ENCODE measurements at regions not wholly inside any gene's neighbourhood (a gene's known extent, or its start where the extent isn't known, plus 50 kb on each side); places are given as distances from the start of the nearest gene placed in this dataset.

DNA sequence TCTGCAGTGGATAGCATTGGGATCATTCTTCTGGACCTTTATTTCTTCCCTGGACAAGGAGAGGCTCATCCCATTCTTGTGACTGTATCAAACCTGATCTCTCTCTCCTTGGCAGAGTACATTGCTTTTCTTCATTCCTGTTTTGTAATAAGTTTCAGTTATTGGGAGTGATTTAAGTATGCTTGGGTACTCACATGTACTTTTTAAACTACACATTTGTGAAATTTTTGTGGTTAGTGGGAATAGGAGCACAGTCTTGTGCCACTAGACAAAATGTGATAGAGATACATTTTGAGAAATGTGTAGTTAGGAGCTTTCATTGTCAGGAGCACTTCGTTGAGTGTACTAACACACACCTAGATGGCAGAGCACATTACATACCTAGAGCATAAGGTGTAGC lies 262.6 kb downstream of the C3orf38 start:
- H3K27ac ChIP-seq (replicated peaks) = no peak overlapping the region
- no peaks in the 10 kb centered on the region for H3K27me3 ChIP-seq (ENCODE audit: insufficient read depth, poor library complexity, severe bottlenecking)
- no peak for DNase-seq (ENCODE audit: low read depth in 1 of 2, low spot score in 1 of 2)
- TF ChIP-seq, protein P1, sequence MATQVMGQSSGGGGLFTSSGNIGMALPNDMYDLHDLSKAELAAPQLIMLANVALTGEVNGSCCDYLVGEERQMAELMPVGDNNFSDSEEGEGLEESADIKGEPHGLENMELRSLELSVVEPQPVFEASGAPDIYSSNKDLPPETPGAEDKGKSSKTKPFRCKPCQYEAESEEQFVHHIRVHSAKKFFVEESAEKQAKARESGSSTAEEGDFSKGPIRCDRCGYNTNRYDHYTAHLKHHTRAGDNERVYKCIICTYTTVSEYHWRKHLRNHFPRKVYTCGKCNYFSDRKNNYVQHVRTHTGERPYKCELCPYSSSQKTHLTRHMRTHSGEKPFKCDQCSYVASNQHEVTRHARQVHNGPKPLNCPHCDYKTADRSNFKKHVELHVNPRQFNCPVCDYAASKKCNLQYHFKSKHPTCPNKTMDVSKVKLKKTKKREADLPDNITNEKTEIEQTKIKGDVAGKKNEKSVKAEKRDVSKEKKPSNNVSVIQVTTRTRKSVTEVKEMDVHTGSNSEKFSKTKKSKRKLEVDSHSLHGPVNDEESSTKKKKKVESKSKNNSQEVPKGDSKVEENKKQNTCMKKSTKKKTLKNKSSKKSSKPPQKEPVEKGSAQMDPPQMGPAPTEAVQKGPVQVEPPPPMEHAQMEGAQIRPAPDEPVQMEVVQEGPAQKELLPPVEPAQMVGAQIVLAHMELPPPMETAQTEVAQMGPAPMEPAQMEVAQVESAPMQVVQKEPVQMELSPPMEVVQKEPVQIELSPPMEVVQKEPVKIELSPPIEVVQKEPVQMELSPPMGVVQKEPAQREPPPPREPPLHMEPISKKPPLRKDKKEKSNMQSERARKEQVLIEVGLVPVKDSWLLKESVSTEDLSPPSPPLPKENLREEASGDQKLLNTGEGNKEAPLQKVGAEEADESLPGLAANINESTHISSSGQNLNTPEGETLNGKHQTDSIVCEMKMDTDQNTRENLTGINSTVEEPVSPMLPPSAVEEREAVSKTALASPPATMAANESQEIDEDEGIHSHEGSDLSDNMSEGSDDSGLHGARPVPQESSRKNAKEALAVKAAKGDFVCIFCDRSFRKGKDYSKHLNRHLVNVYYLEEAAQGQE (IDR thresholded peaks at IDR 0.05; ENCODE audit: insufficient replicate concordance, low read depth) = no peak
- TF ChIP-seq SPI1 (IDR thresholded peaks at IDR 0.05; ENCODE audit: borderline replicate concordance, low read depth) (no peak), POLR2AphosphoS5 (IDR thresholded peaks at IDR 0.05; ENCODE audit: low read depth) (no peak), GABPA (IDR thresholded peaks at IDR 0.05; ENCODE audit: low read depth) (no peak)
- TF ChIP-seq, protein P2, sequence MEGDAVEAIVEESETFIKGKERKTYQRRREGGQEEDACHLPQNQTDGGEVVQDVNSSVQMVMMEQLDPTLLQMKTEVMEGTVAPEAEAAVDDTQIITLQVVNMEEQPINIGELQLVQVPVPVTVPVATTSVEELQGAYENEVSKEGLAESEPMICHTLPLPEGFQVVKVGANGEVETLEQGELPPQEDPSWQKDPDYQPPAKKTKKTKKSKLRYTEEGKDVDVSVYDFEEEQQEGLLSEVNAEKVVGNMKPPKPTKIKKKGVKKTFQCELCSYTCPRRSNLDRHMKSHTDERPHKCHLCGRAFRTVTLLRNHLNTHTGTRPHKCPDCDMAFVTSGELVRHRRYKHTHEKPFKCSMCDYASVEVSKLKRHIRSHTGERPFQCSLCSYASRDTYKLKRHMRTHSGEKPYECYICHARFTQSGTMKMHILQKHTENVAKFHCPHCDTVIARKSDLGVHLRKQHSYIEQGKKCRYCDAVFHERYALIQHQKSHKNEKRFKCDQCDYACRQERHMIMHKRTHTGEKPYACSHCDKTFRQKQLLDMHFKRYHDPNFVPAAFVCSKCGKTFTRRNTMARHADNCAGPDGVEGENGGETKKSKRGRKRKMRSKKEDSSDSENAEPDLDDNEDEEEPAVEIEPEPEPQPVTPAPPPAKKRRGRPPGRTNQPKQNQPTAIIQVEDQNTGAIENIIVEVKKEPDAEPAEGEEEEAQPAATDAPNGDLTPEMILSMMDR (IDR thresholded peaks at IDR 0.05; ENCODE audit: insufficient read depth, low read length) = no peak
- H3K4me3 ChIP-seq (replicated peaks; ENCODE audit: insufficient read depth, low read length) = no peak overlapping the region

DNA sequence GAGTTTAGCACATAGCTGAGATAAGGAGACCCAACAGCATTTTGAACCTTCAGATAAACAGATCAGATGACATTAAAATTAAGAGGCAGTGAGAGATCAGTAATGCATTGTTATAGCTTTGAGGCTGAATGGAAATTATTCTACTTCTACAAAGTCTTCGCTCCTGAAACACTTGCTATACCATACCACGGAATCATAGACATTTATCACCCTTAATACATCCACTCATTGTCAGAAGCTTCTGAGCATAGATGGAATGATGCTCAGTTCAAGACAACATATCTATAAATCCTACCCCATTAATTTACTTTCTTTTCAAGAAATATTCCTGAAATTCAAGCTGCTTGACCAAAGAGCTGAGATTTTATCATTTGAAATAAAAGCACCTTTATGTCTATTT lies 266.7 kb downstream of the C3orf38 start:
- Histone ChIP-seq H3K27me3 (ENCODE audit: insufficient read depth, poor library complexity, severe bottlenecking) (no peaks in the 10 kb centered on the region), H3K27ac (replicated peaks) (no peak overlapping the region), H3K4me3 (replicated peaks; ENCODE audit: insufficient read depth, low read length) (no peak overlapping the region)
- TF ChIP-seq GABPA (IDR thresholded peaks at IDR 0.05; ENCODE audit: low read depth) = no peak
- TF ChIP-seq, protein P2 (IDR thresholded peaks at IDR 0.05; ENCODE audit: insufficient read depth, low read length) = no peak
- no peak for TF ChIP-seq SPI1 (IDR thresholded peaks at IDR 0.05; ENCODE audit: borderline replicate concordance, low read depth)
- TF ChIP-seq, protein P1 (IDR thresholded peaks at IDR 0.05; ENCODE audit: insufficient replicate concordance, low read depth) = no peak
- TF ChIP-seq POLR2AphosphoS5 (IDR thresholded peaks at IDR 0.05; ENCODE audit: low read depth) = no peak
- no peak for DNase-seq (ENCODE audit: low read depth in 1 of 2, low spot score in 1 of 2)

DNA sequence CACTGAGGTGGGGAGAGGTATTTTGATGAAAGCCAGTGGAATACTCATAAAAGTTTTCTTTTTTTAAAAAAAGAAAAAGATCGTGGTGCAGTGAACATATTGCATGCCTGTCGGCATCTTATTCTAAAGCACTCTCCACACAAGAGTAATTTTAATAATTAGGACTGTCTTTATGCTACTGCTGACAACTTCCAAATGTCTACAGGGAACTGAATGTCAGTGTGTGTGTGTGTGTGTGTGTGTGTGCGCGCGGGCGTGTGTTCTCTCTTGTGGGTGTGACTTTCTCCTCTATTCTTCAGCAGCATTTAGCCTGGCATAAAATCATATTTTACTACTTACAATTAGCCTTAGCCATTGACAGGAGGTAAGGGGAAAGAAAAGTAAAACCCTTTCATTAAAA lies 268.5 kb downstream of the C3orf38 start:
- TF ChIP-seq GABPA (IDR thresholded peaks at IDR 0.05; ENCODE audit: low read depth) (no peak), SPI1 (IDR thresholded peaks at IDR 0.05; ENCODE audit: borderline replicate concordance, low read depth) (no peak), POLR2AphosphoS5 (IDR thresholded peaks at IDR 0.05; ENCODE audit: low read depth) (no peak)
- TF ChIP-seq, protein P1 (IDR thresholded peaks at IDR 0.05; ENCODE audit: insufficient replicate concordance, low read depth) = no peak
- TF ChIP-seq, protein P2 (IDR thresholded peaks at IDR 0.05; ENCODE audit: insufficient read depth, low read length) = no peak
- Histone ChIP-seq H3K27ac (replicated peaks) (no peak overlapping the region), H3K27me3 (ENCODE audit: insufficient read depth, poor library complexity, severe bottlenecking) (no peaks in the 10 kb centered on the region), H3K4me3 (replicated peaks; ENCODE audit: insufficient read depth, low read length) (no peak overlapping the region)
- no peak for DNase-seq (ENCODE audit: low read depth in 1 of 2, low spot score in 1 of 2)
